SW 1271 (cell line): ENCODE measurements at regions not wholly inside any gene's neighbourhood (a gene's known extent, or its start where the extent isn't known, plus 50 kb on each side); places are given as distances from the start of the nearest gene placed in this dataset.
A peak's percentile ranks its signal among the peaks of the same experiment; 100 is the strongest.

ENCODE experiments used
- DNase-seq, 2 experiments: peaks; one replicate each; lab custom pipeline; 2025; lab: John Stamatoyannopoulos, UW

- DNase-seq = no peak
Measured at GRCh38 chr4:8796096-8796495, 75.5 kb downstream of the HMX1 start.

- DNase-seq = no peak
Measured at GRCh38 chr4:8795140-8795539, 76.5 kb downstream of the HMX1 start.

- no peak for DNase-seq
Measured at GRCh38 chr4:8794491-8794890, 77.1 kb downstream of the HMX1 start.

GRCh38 chr4:8793571-8794160 is 78.0 kb downstream of the HMX1 start:
- no peak for DNase-seq

GRCh38 chr4:8792491-8792890 is 79.1 kb downstream of the HMX1 start:
- DNase-seq = no peak

- DNase-seq = no peak
Measured at GRCh38 chr4:8791609-8792008, 80.0 kb downstream of the HMX1 start.

- no peak for DNase-seq
Measured at GRCh38 chr4:8790749-8791148, 80.9 kb downstream of the HMX1 start.

- no peak for DNase-seq
Measured at GRCh38 chr4:8788174-8788573, 83.5 kb downstream of the HMX1 start.

GRCh38 chr4:8786166-8786565 is 85.5 kb downstream of the HMX1 start:
- no peak for DNase-seq

- DNase-seq = no peak
Measured at GRCh38 chr4:8785656-8786142, 85.9 kb downstream of the HMX1 start.

- no peak for DNase-seq
Measured at GRCh38 chr4:8783736-8784135, 87.9 kb downstream of the HMX1 start.

- no peak for DNase-seq
Measured at GRCh38 chr4:8782135-8782534, 89.5 kb downstream of the HMX1 start.

- DNase-seq = no peak
Measured at GRCh38 chr4:8781641-8782040, 90.0 kb downstream of the HMX1 start.

- no peak for DNase-seq
Measured at GRCh38 chr4:8780596-8781368, 90.9 kb downstream of the HMX1 start.

- DNase-seq = no peak
Measured at GRCh38 chr4:8780086-8780485, 91.6 kb downstream of the HMX1 start.

GRCh38 chr4:8779490-8779932 is 92.1 kb downstream of the HMX1 start:
- DNase-seq = no peak

- DNase-seq = no peak
Measured at GRCh38 chr4:8778760-8779159, 92.9 kb downstream of the HMX1 start.

GRCh38 chr4:8778291-8778690 is 93.3 kb downstream of the HMX1 start:
- no peak for DNase-seq

GRCh38 chr4:8777320-8778196 is 94.1 kb downstream of the HMX1 start:
- DNase-seq = peak; percentile 9 to 16

GRCh38 chr4:8776366-8776765 is 95.3 kb downstream of the HMX1 start:
- no peak for DNase-seq

- no peak for DNase-seq
Measured at GRCh38 chr4:8775751-8776355, 95.8 kb downstream of the HMX1 start.

GRCh38 chr4:8775121-8775520 is 96.5 kb downstream of the HMX1 start:
- DNase-seq = no peak
